Peyer's patch (tissue), 4 donors: ENCODE measurements at regions not wholly inside any gene's neighbourhood (a gene's known extent, or its start where the extent isn't known, plus 50 kb on each side); places are given as distances from the start of the nearest gene placed in this dataset.

Source experiments
- CTCF ChIP-seq, 6 experiments: fragments of 450-650 bp in 4 of 6; fragments of 200-600 bp in 2 of 6; sonication (generic) in 1 of 6; IDR thresholded peaks; one replicate each; pipeline ENCODE4 v1.5.1; 2017 to 2019; ENCODE audit warnings: antibody characterized with exemption in 6 of 6, mild to moderate bottlenecking in 3 of 6, moderate library complexity in 1 of 6
- POLR2A ChIP-seq, 2 donors: fragments of 450-650 bp; IDR thresholded peaks; one replicate each; pipeline ENCODE4 v1.5.1; 2017; ENCODE audit warnings: antibody characterized with exemption in 2 of 2, mild to moderate bottlenecking in 2 of 2, moderate library complexity in 2 of 2

GRCh38 chr1:4301007-4301406, 353.4 kb upstream of the AJAP1 start:
- TF ChIP-seq POLR2A (IDR thresholded peaks at IDR 0.05): no peak
- TF ChIP-seq CTCF (IDR thresholded peaks at IDR 0.05): no peak
